ENCODE measurements at regions not wholly inside any gene's neighbourhood (a gene's known extent, or its start where the extent isn't known, plus 50 kb on each side); places are given as distances from the start of the nearest gene placed in this dataset.

DNA sequence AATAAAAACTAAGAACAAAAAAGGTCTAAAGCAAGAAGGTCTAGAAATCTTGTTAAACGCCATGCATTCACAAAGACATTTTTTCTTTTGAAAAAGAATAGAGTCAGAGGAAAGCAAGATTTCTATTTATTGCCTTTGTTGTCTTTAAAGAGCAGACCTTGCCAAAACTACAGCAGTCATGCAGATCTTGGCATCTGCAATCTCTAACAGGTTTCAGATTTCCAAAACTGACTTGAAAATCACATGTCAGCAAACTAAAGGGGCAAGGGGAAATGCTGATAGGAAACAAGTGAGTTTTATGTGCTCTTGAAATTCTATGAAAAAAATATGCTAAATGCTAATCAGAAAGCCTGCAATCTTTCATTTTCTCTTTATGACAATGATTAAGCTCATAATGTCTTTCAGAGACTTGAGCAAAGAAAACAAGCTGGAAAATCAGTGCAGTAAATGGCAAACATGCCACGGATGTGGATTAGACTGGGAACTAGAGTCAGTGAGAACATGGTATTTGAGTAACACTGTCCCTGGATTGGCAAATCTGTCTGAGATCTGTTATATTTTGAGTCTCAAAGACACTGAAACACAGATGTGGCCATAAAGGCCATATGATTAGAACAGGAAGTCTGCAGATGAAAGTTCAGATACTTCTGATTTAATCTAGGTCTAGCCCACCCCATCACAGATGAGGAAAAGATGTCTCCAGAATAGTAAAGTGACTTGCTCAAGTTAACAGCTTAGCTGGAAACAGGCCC is 361.4 kb upstream of the RPS23 start:
- H3K4me1 ChIP-seq (ENCODE audit: control insufficient read depth in 1 of 2, insufficient read depth in 2 of 2, low read length in 2 of 2) = peaks cover 10 to 38% of the 10 kb centered on the region in 2 experiments; a peak in 3 of 4 replicates
- no peaks in the 10 kb centered on the region for H3K9me2 ChIP-seq (ENCODE audit: insufficient read depth)
- CTCF ChIA-PET = no interaction called here
- no peaks in the 10 kb centered on the region for H4K20me1 ChIP-seq (ENCODE audit: insufficient read depth)
- no peak for TF ChIP-seq SP1 (IDR thresholded peaks at IDR 0.05; ENCODE audit: low read depth)
- TF ChIP-seq, protein P1, sequence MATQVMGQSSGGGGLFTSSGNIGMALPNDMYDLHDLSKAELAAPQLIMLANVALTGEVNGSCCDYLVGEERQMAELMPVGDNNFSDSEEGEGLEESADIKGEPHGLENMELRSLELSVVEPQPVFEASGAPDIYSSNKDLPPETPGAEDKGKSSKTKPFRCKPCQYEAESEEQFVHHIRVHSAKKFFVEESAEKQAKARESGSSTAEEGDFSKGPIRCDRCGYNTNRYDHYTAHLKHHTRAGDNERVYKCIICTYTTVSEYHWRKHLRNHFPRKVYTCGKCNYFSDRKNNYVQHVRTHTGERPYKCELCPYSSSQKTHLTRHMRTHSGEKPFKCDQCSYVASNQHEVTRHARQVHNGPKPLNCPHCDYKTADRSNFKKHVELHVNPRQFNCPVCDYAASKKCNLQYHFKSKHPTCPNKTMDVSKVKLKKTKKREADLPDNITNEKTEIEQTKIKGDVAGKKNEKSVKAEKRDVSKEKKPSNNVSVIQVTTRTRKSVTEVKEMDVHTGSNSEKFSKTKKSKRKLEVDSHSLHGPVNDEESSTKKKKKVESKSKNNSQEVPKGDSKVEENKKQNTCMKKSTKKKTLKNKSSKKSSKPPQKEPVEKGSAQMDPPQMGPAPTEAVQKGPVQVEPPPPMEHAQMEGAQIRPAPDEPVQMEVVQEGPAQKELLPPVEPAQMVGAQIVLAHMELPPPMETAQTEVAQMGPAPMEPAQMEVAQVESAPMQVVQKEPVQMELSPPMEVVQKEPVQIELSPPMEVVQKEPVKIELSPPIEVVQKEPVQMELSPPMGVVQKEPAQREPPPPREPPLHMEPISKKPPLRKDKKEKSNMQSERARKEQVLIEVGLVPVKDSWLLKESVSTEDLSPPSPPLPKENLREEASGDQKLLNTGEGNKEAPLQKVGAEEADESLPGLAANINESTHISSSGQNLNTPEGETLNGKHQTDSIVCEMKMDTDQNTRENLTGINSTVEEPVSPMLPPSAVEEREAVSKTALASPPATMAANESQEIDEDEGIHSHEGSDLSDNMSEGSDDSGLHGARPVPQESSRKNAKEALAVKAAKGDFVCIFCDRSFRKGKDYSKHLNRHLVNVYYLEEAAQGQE (IDR thresholded peaks at IDR 0.05; ENCODE audit: low read depth) = no peak
- no peak for TF ChIP-seq TCF7L2 (IDR thresholded peaks at IDR 0.05; ENCODE audit: borderline replicate concordance, extremely low read depth, insufficient read depth, insufficient read length)
- TF ChIP-seq CBX3 (IDR thresholded peaks at IDR 0.05; ENCODE audit: low read depth) = no peak
- TF ChIP-seq, protein P2, sequence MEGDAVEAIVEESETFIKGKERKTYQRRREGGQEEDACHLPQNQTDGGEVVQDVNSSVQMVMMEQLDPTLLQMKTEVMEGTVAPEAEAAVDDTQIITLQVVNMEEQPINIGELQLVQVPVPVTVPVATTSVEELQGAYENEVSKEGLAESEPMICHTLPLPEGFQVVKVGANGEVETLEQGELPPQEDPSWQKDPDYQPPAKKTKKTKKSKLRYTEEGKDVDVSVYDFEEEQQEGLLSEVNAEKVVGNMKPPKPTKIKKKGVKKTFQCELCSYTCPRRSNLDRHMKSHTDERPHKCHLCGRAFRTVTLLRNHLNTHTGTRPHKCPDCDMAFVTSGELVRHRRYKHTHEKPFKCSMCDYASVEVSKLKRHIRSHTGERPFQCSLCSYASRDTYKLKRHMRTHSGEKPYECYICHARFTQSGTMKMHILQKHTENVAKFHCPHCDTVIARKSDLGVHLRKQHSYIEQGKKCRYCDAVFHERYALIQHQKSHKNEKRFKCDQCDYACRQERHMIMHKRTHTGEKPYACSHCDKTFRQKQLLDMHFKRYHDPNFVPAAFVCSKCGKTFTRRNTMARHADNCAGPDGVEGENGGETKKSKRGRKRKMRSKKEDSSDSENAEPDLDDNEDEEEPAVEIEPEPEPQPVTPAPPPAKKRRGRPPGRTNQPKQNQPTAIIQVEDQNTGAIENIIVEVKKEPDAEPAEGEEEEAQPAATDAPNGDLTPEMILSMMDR (IDR thresholded peaks at IDR 0.05 in 2 of 3, conservative IDR thresholded peaks at IDR 0.05 in 1 of 3; ENCODE audit: borderline replicate concordance in 1 of 3, insufficient read depth in 1 of 3, low read depth in 2 of 3, low read length in 2 of 3) = no peak
- no peak for TF ChIP-seq POLR2A (IDR thresholded peaks at IDR 0.05; ENCODE audit: borderline replicate concordance, extremely low read depth, insufficient read depth, insufficient read length)
- TF ChIP-seq ZBTB33 (IDR thresholded peaks at IDR 0.05; ENCODE audit: extremely low read depth, insufficient replicate concordance, low read length) = no peak
- no TSS peak for BruUV-seq (replicated peaks)
- H3K9ac ChIP-seq (ENCODE audit: low read length) = no peak overlapping the region
- no peak overlapping the region for H3K27ac ChIP-seq (ENCODE audit: low read depth, low read length)
- DNase-seq (ENCODE audit: low read depth, low spot score) (no peak), ATAC-seq (no peak)
- H2AFZ ChIP-seq (ENCODE audit: low read depth, low read length, poor library complexity, severe bottlenecking) = no peak overlapping the region
- H3K4me3 ChIP-seq (replicated peaks in 1 of 2; ENCODE audit: low read depth in 1 of 2, low read length in 2 of 2) = no peak overlapping the region
- no peaks in the 10 kb centered on the region for H3K79me2 ChIP-seq (ENCODE audit: insufficient read depth, low read length)
- intact Hi-C loops (cut with micrococcal nuclease) = loop anchor here (2.0 to 10.0 kb wide), 5 partner anchors 153 to 788 kb away; no protein-coding TSS in a partner anchor
- no peak overlapping the region for H3K4me2 ChIP-seq (ENCODE audit: low read length)
- H3K27me3 ChIP-seq (ENCODE audit: insufficient read depth, low read length) = no peaks in the 10 kb centered on the region
- RAD21 ChIA-PET (ENCODE audit: low non-redundant PET in 1 of 2, low total read pairs in 2 of 2, uncharacterized antibody in 2 of 2, unreplicated experiment in 2 of 2) = no interaction called here
- POLR2A ChIA-PET = no interaction called here
- H3K36me3 ChIP-seq (ENCODE audit: control insufficient read depth in 1 of 2, insufficient read depth in 2 of 2, low read length in 2 of 2) = no peaks in the 10 kb centered on the region
- H3K9me3 ChIP-seq (ENCODE audit: control insufficient read depth in 1 of 2, insufficient read depth in 1 of 2, low read depth in 1 of 2, low read length in 2 of 2) = no peaks in the 10 kb centered on the region
